GM12874 (cell line): ENCODE measurements at regions not wholly inside any gene's neighbourhood (a gene's known extent, or its start where the extent isn't known, plus 50 kb on each side); places are given as distances from the start of the nearest gene placed in this dataset.

Experiments used
- TF ChIP-seq, protein P1 (sequence below): IDR thresholded peaks from 2 replicates; pipeline ENCODE4 v1.5.1; 2011; ENCODE audit warnings: low read depth, mild to moderate bottlenecking, control low read depth, low read length, moderate library complexity; ENCODE audit not compliant: insufficient read depth

DNA sequence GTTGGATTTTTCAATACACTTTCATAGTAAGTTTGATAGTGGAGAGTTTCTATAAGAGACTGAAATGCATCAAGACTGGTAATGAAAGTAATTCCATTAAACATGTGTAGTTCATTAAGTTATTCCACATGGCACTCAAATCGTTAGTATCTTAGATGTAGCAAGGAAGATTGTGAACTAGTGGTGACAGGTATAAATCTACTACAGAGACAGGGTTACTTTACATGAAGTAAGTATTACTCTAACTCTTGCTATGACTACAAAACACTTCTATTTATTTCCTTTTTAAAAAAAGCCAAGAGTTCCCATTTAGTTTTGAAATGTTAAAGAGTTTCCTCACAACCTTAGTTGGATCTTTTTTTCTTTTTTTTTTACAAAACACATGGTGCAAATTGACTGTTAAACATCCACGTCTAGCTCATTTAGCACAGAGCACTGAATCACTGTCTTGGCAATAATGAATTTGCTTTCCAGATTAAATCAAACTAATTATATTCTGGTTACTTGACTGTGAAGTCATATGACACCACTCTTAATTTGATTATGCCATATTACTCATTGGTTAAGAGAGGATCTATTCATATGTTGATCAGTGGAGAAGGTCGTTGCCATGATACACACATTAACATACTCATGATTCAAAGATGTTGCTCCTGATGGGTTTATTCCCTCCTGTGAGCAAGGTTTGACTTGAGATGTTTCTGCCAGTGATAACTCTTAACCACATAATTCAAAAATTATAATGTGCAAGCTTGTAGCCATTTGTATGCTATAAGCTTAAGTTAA lies 644.8 kb downstream of the EFNA5 start:
- TF ChIP-seq, protein P1, sequence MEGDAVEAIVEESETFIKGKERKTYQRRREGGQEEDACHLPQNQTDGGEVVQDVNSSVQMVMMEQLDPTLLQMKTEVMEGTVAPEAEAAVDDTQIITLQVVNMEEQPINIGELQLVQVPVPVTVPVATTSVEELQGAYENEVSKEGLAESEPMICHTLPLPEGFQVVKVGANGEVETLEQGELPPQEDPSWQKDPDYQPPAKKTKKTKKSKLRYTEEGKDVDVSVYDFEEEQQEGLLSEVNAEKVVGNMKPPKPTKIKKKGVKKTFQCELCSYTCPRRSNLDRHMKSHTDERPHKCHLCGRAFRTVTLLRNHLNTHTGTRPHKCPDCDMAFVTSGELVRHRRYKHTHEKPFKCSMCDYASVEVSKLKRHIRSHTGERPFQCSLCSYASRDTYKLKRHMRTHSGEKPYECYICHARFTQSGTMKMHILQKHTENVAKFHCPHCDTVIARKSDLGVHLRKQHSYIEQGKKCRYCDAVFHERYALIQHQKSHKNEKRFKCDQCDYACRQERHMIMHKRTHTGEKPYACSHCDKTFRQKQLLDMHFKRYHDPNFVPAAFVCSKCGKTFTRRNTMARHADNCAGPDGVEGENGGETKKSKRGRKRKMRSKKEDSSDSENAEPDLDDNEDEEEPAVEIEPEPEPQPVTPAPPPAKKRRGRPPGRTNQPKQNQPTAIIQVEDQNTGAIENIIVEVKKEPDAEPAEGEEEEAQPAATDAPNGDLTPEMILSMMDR: no peak

GRCh38 chr5:107023732-107024131 lies 647.0 kb downstream of the EFNA5 start:
- TF ChIP-seq, protein P1: no peak

DNA sequence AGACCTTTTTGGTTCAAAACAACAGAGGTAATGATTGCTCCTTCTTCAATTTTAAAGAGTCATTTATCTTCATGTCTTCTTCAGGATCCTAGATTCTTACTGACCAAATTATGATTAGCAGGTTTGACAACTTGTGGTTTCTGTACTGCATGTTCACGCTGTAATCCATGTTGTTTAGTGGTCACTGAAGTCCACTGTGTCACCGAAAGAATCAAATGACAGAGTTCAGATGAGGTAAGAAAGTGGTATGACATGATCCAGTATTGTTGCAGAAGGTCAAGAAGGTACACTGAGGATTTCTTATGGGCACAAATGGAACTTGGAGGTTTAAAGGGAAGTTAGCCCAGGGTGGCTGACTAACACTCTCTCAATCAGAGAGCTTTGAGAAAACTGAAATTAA lies 649.2 kb downstream of the EFNA5 start:
- TF ChIP-seq, protein P1: no peak

- TF ChIP-seq, protein P1: no peak
These were observed 650.1 kb downstream of the EFNA5 start for GRCh38 chr5:107020626-107021025.

DNA sequence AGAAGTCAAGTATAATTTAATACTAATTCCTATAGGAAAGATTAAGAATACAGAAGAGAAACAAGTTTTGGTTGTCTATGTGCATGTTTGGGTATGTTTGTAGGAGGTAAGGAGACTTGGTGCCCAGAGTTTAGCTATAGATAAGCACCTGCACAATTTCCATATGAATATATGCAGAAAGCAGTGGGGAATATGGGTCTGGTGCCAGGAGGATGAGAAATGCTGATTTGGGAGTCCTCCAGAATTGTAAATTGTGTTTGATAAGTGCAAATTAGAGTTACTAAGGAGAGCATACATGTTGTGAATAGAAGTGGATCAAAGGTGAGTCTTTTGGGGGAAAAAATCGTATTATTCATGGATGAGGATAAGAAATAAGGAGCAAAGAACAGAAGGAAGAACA lies 653.1 kb downstream of the EFNA5 start:
- TF ChIP-seq, protein P1: no peak

DNA sequence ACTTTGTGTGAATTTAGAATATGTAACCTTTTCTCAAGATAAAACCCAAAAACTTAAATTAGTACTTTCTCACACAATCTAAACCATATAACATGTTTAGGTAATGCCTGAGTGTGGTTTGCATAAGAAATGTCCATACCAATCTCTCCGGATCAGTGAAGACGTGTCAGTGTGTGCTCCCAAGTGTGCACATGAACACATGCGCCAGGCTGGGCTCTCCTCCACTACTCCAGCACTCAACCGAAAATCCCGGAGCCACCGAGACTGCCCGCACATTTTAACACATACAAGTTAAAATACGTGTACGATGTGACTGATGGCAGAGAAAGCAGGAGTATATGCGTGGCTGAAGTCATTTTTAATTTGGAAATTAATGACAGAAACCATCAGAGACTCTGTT lies 658.4 kb downstream of the EFNA5 start:
- TF ChIP-seq, protein P1: no peak

- TF ChIP-seq, protein P1: no peak
These were observed 659.1 kb downstream of the EFNA5 start for GRCh38 chr5:107011605-107012004.

GRCh38 chr5:107010060-107010459 lies 660.7 kb downstream of the EFNA5 start:
- TF ChIP-seq, protein P1: no peak
